ENCODE measurements at regions not wholly inside any gene's neighbourhood (a gene's known extent, or its start where the extent isn't known, plus 50 kb on each side); places are given as distances from the start of the nearest gene placed in this dataset.

DNA sequence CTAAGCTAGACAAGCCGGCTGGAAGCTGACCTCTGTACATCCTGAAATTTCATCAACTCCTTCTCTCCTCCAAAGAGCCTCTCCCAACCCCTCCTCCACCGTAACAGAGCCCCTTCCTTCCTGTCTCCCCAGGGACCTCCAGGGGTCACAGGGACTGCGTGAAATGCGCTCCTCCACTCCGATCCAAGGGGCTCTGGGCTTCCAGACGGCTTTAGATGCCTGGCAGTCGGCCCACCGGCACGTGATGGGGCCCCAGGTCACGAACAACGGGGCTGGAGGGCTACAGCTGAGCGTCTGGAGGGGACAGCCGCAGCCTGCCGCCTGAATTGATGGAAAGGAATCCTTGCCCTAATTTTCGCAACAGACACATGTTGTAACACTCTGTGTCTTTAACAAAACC, 264.1 kb downstream of the MN1 start:
- TF ChIP-seq POLR2AphosphoS5 (IDR thresholded peaks at IDR 0.05): no peak
- TF ChIP-seq, protein P1, sequence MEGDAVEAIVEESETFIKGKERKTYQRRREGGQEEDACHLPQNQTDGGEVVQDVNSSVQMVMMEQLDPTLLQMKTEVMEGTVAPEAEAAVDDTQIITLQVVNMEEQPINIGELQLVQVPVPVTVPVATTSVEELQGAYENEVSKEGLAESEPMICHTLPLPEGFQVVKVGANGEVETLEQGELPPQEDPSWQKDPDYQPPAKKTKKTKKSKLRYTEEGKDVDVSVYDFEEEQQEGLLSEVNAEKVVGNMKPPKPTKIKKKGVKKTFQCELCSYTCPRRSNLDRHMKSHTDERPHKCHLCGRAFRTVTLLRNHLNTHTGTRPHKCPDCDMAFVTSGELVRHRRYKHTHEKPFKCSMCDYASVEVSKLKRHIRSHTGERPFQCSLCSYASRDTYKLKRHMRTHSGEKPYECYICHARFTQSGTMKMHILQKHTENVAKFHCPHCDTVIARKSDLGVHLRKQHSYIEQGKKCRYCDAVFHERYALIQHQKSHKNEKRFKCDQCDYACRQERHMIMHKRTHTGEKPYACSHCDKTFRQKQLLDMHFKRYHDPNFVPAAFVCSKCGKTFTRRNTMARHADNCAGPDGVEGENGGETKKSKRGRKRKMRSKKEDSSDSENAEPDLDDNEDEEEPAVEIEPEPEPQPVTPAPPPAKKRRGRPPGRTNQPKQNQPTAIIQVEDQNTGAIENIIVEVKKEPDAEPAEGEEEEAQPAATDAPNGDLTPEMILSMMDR (IDR thresholded peaks at IDR 0.05): no peak

All from prostate gland (tissue), 2 donors.